Activated naive CD4-positive, alpha-beta T cell treated with anti-CD3 and anti-CD28 coated beads, Interleukin-2, amount 10 ng/mL, durations not matched to agents 7 days and 5 days (primary cell): ENCODE measurements at regions not wholly inside any gene's neighbourhood (a gene's known extent, or its start where the extent isn't known, plus 50 kb on each side); places are given as distances from the start of the nearest gene placed in this dataset.

ENCODE experiments used
- CTCF ChIA-PET: fragments of 350-600 bp; sonication (Branson Sonifier 250); formaldehyde crosslinking; loops from one replicate; lab custom pipeline; 2021; ENCODE audit warnings: antibody characterized with exemption; lab: Charles Lee
- DNase-seq: peaks from one replicate; pipeline ENCODE4 v3.0.0-alpha.2; 2020
- H3K27ac Mint-ChIP-seq: one replicate; pipeline ENCODE4 v1.8.0; 2021; ENCODE audit warnings: mild to moderate bottlenecking, moderate library complexity, mixed read lengths
- H3K27me3 Mint-ChIP-seq: one replicate; pipeline ENCODE4 v1.8.0; 2021; ENCODE audit warnings: mild to moderate bottlenecking, mixed read lengths
- H3K36me3 Mint-ChIP-seq: one replicate; pipeline ENCODE4 v1.8.0; 2021; ENCODE audit warnings: mixed read lengths
- H3K4me1 Mint-ChIP-seq: one replicate; pipeline ENCODE4 v1.8.0; 2021; ENCODE audit warnings: mixed read lengths
- H3K4me3 Mint-ChIP-seq: one replicate; pipeline ENCODE4 v1.8.0; 2021; ENCODE audit warnings: mild to moderate bottlenecking, moderate library complexity, mixed read lengths
- H3K9me3 Mint-ChIP-seq: one replicate; pipeline ENCODE4 v1.8.0; 2021; ENCODE audit warnings: mixed read lengths

- Mint-ChIP-seq H3K4me3 (no peak overlapping the region), H3K36me3 (no peaks in the 10 kb centered on the region), H3K27ac (no peak overlapping the region), H3K9me3 (no peaks in the 10 kb centered on the region), H3K27me3 (peaks cover 5% of the 10 kb centered on the region), H3K4me1 (no peaks in the 10 kb centered on the region)
- CTCF ChIA-PET: no interaction called here
- no peak for DNase-seq
Measured at GRCh38 chr16:50948268-50948930, 202.7 kb downstream of the SALL1 start.

- no peak for DNase-seq
- H3K9me3 Mint-ChIP-seq: no peaks in the 10 kb centered on the region
- H3K4me1 Mint-ChIP-seq: no peaks in the 10 kb centered on the region
- CTCF ChIA-PET: no interaction called here
- no peaks in the 10 kb centered on the region for H3K36me3 Mint-ChIP-seq
- peaks cover 4% of the 10 kb centered on the region for H3K27me3 Mint-ChIP-seq
- H3K4me3 Mint-ChIP-seq: no peak overlapping the region
- H3K27ac Mint-ChIP-seq: no peak overlapping the region
Measured at GRCh38 chr16:50947826-50948225, 203.2 kb downstream of the SALL1 start.

DNA sequence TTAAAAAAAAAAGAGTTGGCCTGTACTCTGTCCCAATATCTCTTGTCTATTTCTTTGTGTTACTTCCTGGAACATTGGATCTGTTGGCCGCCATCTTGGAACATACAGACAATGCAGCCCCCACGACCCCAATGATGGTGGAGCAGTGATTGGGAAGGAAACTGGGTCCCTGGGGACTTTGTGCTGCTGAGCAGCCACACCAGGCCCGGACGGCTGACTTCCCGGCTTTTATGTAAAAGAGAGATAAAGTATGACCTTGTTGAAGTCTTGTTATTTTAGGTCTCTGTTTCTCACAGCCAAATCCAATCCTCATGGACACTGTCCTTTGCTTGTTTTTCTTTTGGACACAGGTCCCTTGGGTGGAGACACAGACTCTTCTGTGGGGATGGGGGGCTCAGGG, 204.5 kb downstream of the SALL1 start:
- no peak for DNase-seq
- CTCF ChIA-PET: no interaction called here
- H3K36me3 Mint-ChIP-seq: no peaks in the 10 kb centered on the region
- no peak overlapping the region for H3K27ac Mint-ChIP-seq
- no peaks in the 10 kb centered on the region for H3K9me3 Mint-ChIP-seq
- no peaks in the 10 kb centered on the region for H3K27me3 Mint-ChIP-seq
- H3K4me3 Mint-ChIP-seq: no peak overlapping the region
- no peaks in the 10 kb centered on the region for H3K4me1 Mint-ChIP-seq

DNA sequence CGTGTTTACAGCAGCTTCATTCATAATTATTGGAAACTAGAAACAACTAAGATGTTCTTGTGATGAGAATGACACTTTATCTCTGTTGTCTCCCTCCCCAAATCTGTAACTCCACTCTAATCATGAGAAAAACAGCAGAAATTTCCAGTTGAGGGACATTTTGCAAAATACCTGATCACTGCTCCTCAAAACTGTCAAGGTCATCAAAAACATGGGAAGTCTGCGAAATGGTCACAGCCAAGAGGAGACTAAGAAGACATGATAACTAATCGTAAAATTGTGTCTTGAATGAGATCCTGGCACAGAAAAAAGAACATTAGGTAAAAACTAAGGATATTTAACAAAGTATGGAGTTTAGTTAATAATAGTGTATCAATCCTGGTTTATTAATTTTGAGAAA, 204.2 kb downstream of the CYLD start:
- no peak for DNase-seq
- no peaks in the 10 kb centered on the region for H3K4me1 Mint-ChIP-seq

GRCh38 chr16:50945171-50945570, 203.3 kb downstream of the CYLD start:
- Mint-ChIP-seq H3K27me3 (no peaks in the 10 kb centered on the region), H3K36me3 (no peaks in the 10 kb centered on the region), H3K4me1 (no peaks in the 10 kb centered on the region), H3K9me3 (no peaks in the 10 kb centered on the region), H3K27ac (no peak overlapping the region), H3K4me3 (no peak overlapping the region)
- no peak for DNase-seq
- CTCF ChIA-PET: no interaction called here

More for the DNA sequence above, 204.2 kb downstream of the CYLD start:
- H3K36me3 Mint-ChIP-seq: no peaks in the 10 kb centered on the region
- H3K9me3 Mint-ChIP-seq: no peaks in the 10 kb centered on the region
- no peak overlapping the region for H3K27ac Mint-ChIP-seq
- H3K4me3 Mint-ChIP-seq: no peak overlapping the region
- CTCF ChIA-PET: no interaction called here
- no peaks in the 10 kb centered on the region for H3K27me3 Mint-ChIP-seq

- no peaks in the 10 kb centered on the region for H3K9me3 Mint-ChIP-seq
- no peak overlapping the region for H3K27ac Mint-ChIP-seq
Measured at GRCh38 chr16:50944436-50944835, 202.6 kb downstream of the CYLD start.

GRCh38 chr16:50944033-50944432, 202.1 kb downstream of the CYLD start:
- Mint-ChIP-seq H3K27ac (no peak overlapping the region), H3K36me3 (no peaks in the 10 kb centered on the region), H3K4me1 (no peaks in the 10 kb centered on the region), H3K4me3 (no peak overlapping the region), H3K9me3 (no peaks in the 10 kb centered on the region), H3K27me3 (no peaks in the 10 kb centered on the region)
- no peak for DNase-seq
- CTCF ChIA-PET: no interaction called here

More at GRCh38 chr16:50944436-50944835, 202.6 kb downstream of the CYLD start:
- CTCF ChIA-PET: no interaction called here
- no peaks in the 10 kb centered on the region for H3K4me1 Mint-ChIP-seq
- H3K27me3 Mint-ChIP-seq: no peaks in the 10 kb centered on the region
- H3K36me3 Mint-ChIP-seq: no peaks in the 10 kb centered on the region
- no peak for DNase-seq
- H3K4me3 Mint-ChIP-seq: no peak overlapping the region

- H3K4me1 Mint-ChIP-seq: no peaks in the 10 kb centered on the region
- CTCF ChIA-PET: no interaction called here
- no peak for DNase-seq
- H3K36me3 Mint-ChIP-seq: no peaks in the 10 kb centered on the region
- no peak overlapping the region for H3K4me3 Mint-ChIP-seq
- no peak overlapping the region for H3K27ac Mint-ChIP-seq
- H3K27me3 Mint-ChIP-seq: no peaks in the 10 kb centered on the region
- no peaks in the 10 kb centered on the region for H3K9me3 Mint-ChIP-seq
Measured at GRCh38 chr16:50942143-50942542, 200.3 kb downstream of the CYLD start.

- Mint-ChIP-seq H3K27me3 (no peaks in the 10 kb centered on the region), H3K4me1 (no peaks in the 10 kb centered on the region), H3K4me3 (no peak overlapping the region), H3K36me3 (no peaks in the 10 kb centered on the region), H3K27ac (no peak overlapping the region), H3K9me3 (no peaks in the 10 kb centered on the region)
- no peak for DNase-seq
- CTCF ChIA-PET: no interaction called here
Measured at GRCh38 chr16:50941681-50942080, 199.8 kb downstream of the CYLD start.

- Mint-ChIP-seq H3K4me3 (no peak overlapping the region), H3K27me3 (peaks cover under 1% of the 10 kb centered on the region), H3K9me3 (no peaks in the 10 kb centered on the region), H3K27ac (no peak overlapping the region), H3K4me1 (no peaks in the 10 kb centered on the region), H3K36me3 (no peaks in the 10 kb centered on the region)
- CTCF ChIA-PET: no interaction called here
- no peak for DNase-seq
Measured at GRCh38 chr16:50940275-50940854, 198.5 kb downstream of the CYLD start.

- Mint-ChIP-seq H3K27ac (no peak overlapping the region), H3K4me3 (no peak overlapping the region), H3K36me3 (no peaks in the 10 kb centered on the region), H3K4me1 (no peaks in the 10 kb centered on the region), H3K27me3 (peaks cover 4% of the 10 kb centered on the region), H3K9me3 (no peaks in the 10 kb centered on the region)
- DNase-seq: no peak
- CTCF ChIA-PET: no interaction called here
Measured at GRCh38 chr16:50939356-50939755, 197.5 kb downstream of the CYLD start.

GRCh38 chr16:50938932-50939331, 197.0 kb downstream of the CYLD start:
- CTCF ChIA-PET: no interaction called here
- Mint-ChIP-seq H3K4me3 (no peak overlapping the region), H3K36me3 (no peaks in the 10 kb centered on the region), H3K27ac (no peak overlapping the region), H3K27me3 (peaks cover 4% of the 10 kb centered on the region), H3K9me3 (no peaks in the 10 kb centered on the region), H3K4me1 (no peaks in the 10 kb centered on the region)
- DNase-seq: no peak

- CTCF ChIA-PET: no interaction called here
- DNase-seq: no peak
- no peak overlapping the region for H3K27ac Mint-ChIP-seq
- no peaks in the 10 kb centered on the region for H3K4me1 Mint-ChIP-seq
- H3K36me3 Mint-ChIP-seq: no peaks in the 10 kb centered on the region
- H3K27me3 Mint-ChIP-seq: peaks cover 8% of the 10 kb centered on the region
- H3K4me3 Mint-ChIP-seq: no peak overlapping the region
- H3K9me3 Mint-ChIP-seq: no peaks in the 10 kb centered on the region
Measured at GRCh38 chr16:50933262-50933661, 191.4 kb downstream of the CYLD start.

DNA sequence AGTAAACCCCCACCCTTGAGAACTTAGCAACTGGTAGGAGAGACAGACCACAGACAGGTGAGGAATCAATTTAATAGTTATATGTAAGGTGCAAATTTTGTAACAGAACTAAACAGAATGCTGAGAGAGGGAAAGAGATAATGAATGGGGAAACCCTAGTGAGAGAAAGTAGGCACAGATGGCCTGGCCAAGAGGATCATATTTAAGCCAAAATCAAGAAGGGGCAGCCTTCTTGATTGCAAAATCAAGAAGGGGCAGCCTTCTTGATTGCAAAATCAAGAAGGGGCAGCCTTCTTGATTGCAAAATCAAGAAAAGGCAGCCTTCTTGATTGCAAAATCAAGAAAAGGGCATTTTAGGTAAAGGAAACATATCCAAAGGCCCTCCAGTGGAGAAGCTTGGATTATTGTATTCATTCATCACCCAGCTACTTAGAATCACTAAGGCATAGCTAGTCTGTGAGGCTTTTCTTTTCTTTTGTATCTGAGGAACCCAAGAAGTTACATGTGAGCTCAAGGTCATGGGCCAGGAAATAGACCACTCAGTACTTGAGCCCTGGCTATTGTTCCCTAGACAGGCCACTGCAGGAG, 190.6 kb downstream of the CYLD start:
- peaks cover 8% of the 10 kb centered on the region for H3K27me3 Mint-ChIP-seq
- H3K27ac Mint-ChIP-seq: no peak overlapping the region
- DNase-seq: no peak
- CTCF ChIA-PET: no interaction called here
- H3K4me1 Mint-ChIP-seq: no peaks in the 10 kb centered on the region
- H3K9me3 Mint-ChIP-seq: no peaks in the 10 kb centered on the region
- no peak overlapping the region for H3K4me3 Mint-ChIP-seq
- H3K36me3 Mint-ChIP-seq: no peaks in the 10 kb centered on the region

- CTCF ChIA-PET: no interaction called here
- no peak overlapping the region for H3K4me3 Mint-ChIP-seq
- peaks cover 12% of the 10 kb centered on the region for H3K27me3 Mint-ChIP-seq
- no peak overlapping the region for H3K27ac Mint-ChIP-seq
- no peaks in the 10 kb centered on the region for H3K4me1 Mint-ChIP-seq
- DNase-seq: no peak
- no peaks in the 10 kb centered on the region for H3K36me3 Mint-ChIP-seq
- H3K9me3 Mint-ChIP-seq: no peaks in the 10 kb centered on the region
Measured at GRCh38 chr16:50928065-50928464, 186.2 kb downstream of the CYLD start.
